Mammary epithelial cell (primary cell): ENCODE measurements at regions not wholly inside any gene's neighbourhood (a gene's known extent, or its start where the extent isn't known, plus 50 kb on each side); places are given as distances from the start of the nearest gene placed in this dataset.

Experiments used
- CTCF ChIP-seq, 2 donors: IDR thresholded peaks in 1 of 2; conservative IDR thresholded peaks in 1 of 2; 2 replicates each; pipeline ENCODE4 v1.5.1; 2011 to 2012; ENCODE audit warnings: inconsistent platforms in 2 of 2, low read length in 2 of 2, mild to moderate bottlenecking in 2 of 2, control low read depth in 1 of 2, low read depth in 1 of 2; ENCODE audit not compliant: insufficient read depth in 1 of 2; ENCODE audit errors: extremely low read depth in 1 of 2
- EZH2 ChIP-seq: IDR thresholded peaks from 2 replicates; pipeline ENCODE4 v1.6.1; 2012; ENCODE audit warnings: low read length, inconsistent platforms, borderline replicate concordance

DNA sequence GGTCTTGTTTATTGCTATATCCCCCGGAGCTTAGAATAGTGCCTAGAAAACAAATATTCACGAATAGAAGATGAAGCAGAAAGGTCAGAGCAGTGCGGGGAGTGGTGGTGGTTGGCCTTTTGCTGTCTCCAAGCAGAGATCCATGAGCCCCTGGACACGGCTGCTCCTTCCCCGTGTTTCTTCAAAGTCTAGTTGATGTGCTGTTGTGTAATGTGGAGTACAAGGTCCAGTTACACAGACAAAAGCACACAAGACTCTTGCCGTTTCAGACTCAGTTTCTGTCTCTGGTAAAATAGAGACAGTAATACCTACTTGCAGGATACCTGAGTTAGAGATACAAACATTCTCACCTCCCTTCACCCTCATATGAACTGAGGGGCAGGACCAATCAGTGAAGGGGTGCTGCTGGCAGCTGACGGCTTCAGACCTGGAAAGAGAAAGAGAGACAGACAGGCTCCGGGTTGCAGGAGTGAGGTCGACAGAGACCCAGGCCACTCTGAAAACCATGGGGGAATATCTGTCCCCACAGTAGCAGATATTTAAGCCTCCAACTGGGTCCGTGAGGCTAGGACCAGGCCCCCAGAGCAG, 56.2 kb downstream of the RASSF10 start:
- no peak for TF ChIP-seq CTCF (conservative IDR thresholded peaks at IDR 0.05 in 1 of 2, IDR thresholded peaks at IDR 0.05 in 1 of 2; ENCODE audit: extremely low read depth in 1 of 2, insufficient read depth in 1 of 2, low read depth in 1 of 2, low read length in 2 of 2)
- no peak for TF ChIP-seq EZH2
